Colonic mucosa (tissue), 4 donors: ENCODE measurements at regions not wholly inside any gene's neighbourhood (a gene's known extent, or its start where the extent isn't known, plus 50 kb on each side); places are given as distances from the start of the nearest gene placed in this dataset.

Source experiments
- DNase-seq: peaks from one replicate; pipeline ENCODE4 v3.0.0-alpha.2; 2020
- H3K27ac ChIP-seq: fragments of 200-600 bp; one replicate; pipeline ENCODE4 v1.8.0; 2021
- H3K27me3 ChIP-seq: fragments of 200-600 bp; one replicate; pipeline ENCODE4 v1.8.0; 2021
- H3K36me3 ChIP-seq: fragments of 200-600 bp; one replicate; pipeline ENCODE4 v1.8.0; 2021
- H3K4me1 ChIP-seq: fragments of 200-600 bp; one replicate; pipeline ENCODE4 v1.8.0; 2021; ENCODE audit warnings: mild to moderate bottlenecking
- H3K4me3 ChIP-seq: fragments of 200-600 bp; one replicate; pipeline ENCODE4 v1.8.0; 2021
- H3K9ac ChIP-seq, 2 donors: one replicate each; pipeline ENCODE4 v1.7.0; 2013; ENCODE audit warnings: control low read depth in 2 of 2, low read depth in 2 of 2, low read length in 2 of 2
- H3K9me3 ChIP-seq: fragments of 200-600 bp; one replicate; pipeline ENCODE4 v1.8.0; 2021
- CTCF ChIP-seq: fragments of 200-600 bp; IDR thresholded peaks from one replicate; pipeline ENCODE4 v1.8.0; 2022; ENCODE audit warnings: antibody characterized with exemption, mild to moderate bottlenecking
- intact Hi-C: fragments of 100-400 bp; cut with DNase I; formaldehyde crosslinking; loops from one replicate; pipeline ENCODE4 v1.14.1; 2022
- donor health status: healthy.
- donor health status: DM: no; HTN: no; CAD: no.
- donor health status: DM: no; HTN: no; CAD: no.

GRCh38 chr16:48850097-48850770 is 240.3 kb upstream of the N4BP1 start:
- no peaks in the 10 kb centered on the region for H3K4me1 ChIP-seq
- intact Hi-C loops, result no loop called here
- no peak for TF ChIP-seq CTCF
- no peaks in the 10 kb centered on the region for H3K36me3 ChIP-seq
- no peak overlapping the region for H3K4me3 ChIP-seq
- no peak overlapping the region for H3K27ac ChIP-seq
- no peak for DNase-seq
- no peaks in the 10 kb centered on the region for H3K27me3 ChIP-seq
- no peak overlapping the region for H3K9ac ChIP-seq
- H3K9me3 ChIP-seq, result no peaks in the 10 kb centered on the region

GRCh38 chr16:48846277-48846676 is 236.3 kb upstream of the N4BP1 start:
- Histone ChIP-seq H3K9me3 (no peaks in the 10 kb centered on the region), H3K27ac (no peak overlapping the region), H3K9ac (no peak overlapping the region), H3K4me3 (no peak overlapping the region), H3K4me1 (no peaks in the 10 kb centered on the region), H3K27me3 (no peaks in the 10 kb centered on the region), H3K36me3 (no peaks in the 10 kb centered on the region)
- no peak for TF ChIP-seq CTCF
- DNase-seq, result no peak
- intact Hi-C loops, result no loop called here

- Histone ChIP-seq H3K27ac (no peak overlapping the region), H3K9ac (no peak overlapping the region), H3K27me3 (no peaks in the 10 kb centered on the region), H3K4me3 (no peak overlapping the region), H3K4me1 (no peaks in the 10 kb centered on the region), H3K9me3 (no peaks in the 10 kb centered on the region), H3K36me3 (no peaks in the 10 kb centered on the region)
- intact Hi-C loops, result no loop called here
- no peak for TF ChIP-seq CTCF
- no peak for DNase-seq
These were observed 235.3 kb upstream of the N4BP1 start for GRCh38 chr16:48845261-48845660.

GRCh38 chr16:48838349-48838748 is 228.4 kb upstream of the N4BP1 start:
- H3K9me3 ChIP-seq, result no peaks in the 10 kb centered on the region
- H3K4me3 ChIP-seq, result no peak overlapping the region
- no peak overlapping the region for H3K9ac ChIP-seq
- H3K36me3 ChIP-seq, result no peaks in the 10 kb centered on the region
- no peak overlapping the region for H3K27ac ChIP-seq
- H3K4me1 ChIP-seq, result no peaks in the 10 kb centered on the region
- no peaks in the 10 kb centered on the region for H3K27me3 ChIP-seq
- intact Hi-C loops, result no loop called here
- DNase-seq, result no peak
- no peak for TF ChIP-seq CTCF

GRCh38 chr16:48836636-48837035 is 226.7 kb upstream of the N4BP1 start:
- H3K36me3 ChIP-seq, result no peaks in the 10 kb centered on the region
- intact Hi-C loops, result no loop called here
- no peak overlapping the region for H3K27ac ChIP-seq
- no peak for DNase-seq
- no peak overlapping the region for H3K4me3 ChIP-seq
- no peak overlapping the region for H3K9ac ChIP-seq
- H3K9me3 ChIP-seq, result no peaks in the 10 kb centered on the region
- H3K4me1 ChIP-seq, result no peaks in the 10 kb centered on the region
- no peaks in the 10 kb centered on the region for H3K27me3 ChIP-seq
- no peak for TF ChIP-seq CTCF
